H1 (cell line): ENCODE measurements at regions not wholly inside any gene's neighbourhood (a gene's known extent, or its start where the extent isn't known, plus 50 kb on each side); places are given as distances from the start of the nearest gene placed in this dataset.

ENCODE experiments used
- GABPA ChIP-seq: IDR thresholded peaks from 2 replicates; pipeline ENCODE4 v1.6.1; 2011; ENCODE audit warnings: mild to moderate bottlenecking, low read length, moderate library complexity, borderline replicate concordance; ENCODE audit not compliant: insufficient read depth
- HDAC2 ChIP-seq, 2 experiments: fragments of 300-600 bp in 1 of 2; sonication (generic) in 1 of 2; IDR thresholded peaks; 2 replicates each; pipeline ENCODE4 v1.6.1; 2011 to 2012; ENCODE audit warnings: low read depth in 2 of 2, low read length in 2 of 2, mild to moderate bottlenecking in 2 of 2, moderate library complexity in 2 of 2, borderline replicate concordance in 1 of 2, inconsistent platforms in 1 of 2
- JUN ChIP-seq: IDR thresholded peaks from 2 replicates; pipeline ENCODE4 v1.6.1; 2011; ENCODE audit warnings: low read depth, mild to moderate bottlenecking, improper control_type of control experiment, low read length
- NRF1 ChIP-seq: IDR thresholded peaks from 2 replicates; pipeline ENCODE4 v1.6.1; 2011; ENCODE audit warnings: mild to moderate bottlenecking, low read depth, low read length, improper control_type of control experiment
- POLR2AphosphoS5 ChIP-seq: IDR thresholded peaks from 2 replicates; pipeline ENCODE4 v1.6.1; 2011; ENCODE audit warnings: low read depth, low read length
- SRF ChIP-seq: IDR thresholded peaks from 2 replicates; pipeline ENCODE4 v1.6.1; 2011; ENCODE audit warnings: mild to moderate bottlenecking, low read depth, low read length, moderate library complexity
- TF ChIP-seq, protein P1 (sequence below), 3 experiments: IDR thresholded peaks; 1 replicate in 2 of 3; 2 replicates in 1 of 3; pipeline versions ENCODE4 v1.5.1 to v1.6.1; 2011; ENCODE audit warnings: low read length in 3 of 3, mild to moderate bottlenecking in 3 of 3, inconsistent platforms in 2 of 3, low read depth in 1 of 3, moderate library complexity in 1 of 3; ENCODE audit not compliant: insufficient read depth in 1 of 3; ENCODE audit errors: control extremely low read depth in 1 of 3
- TF ChIP-seq, protein P2 (sequence below): IDR thresholded peaks from 2 replicates; pipeline ENCODE4 v1.6.1; 2012; ENCODE audit warnings: inconsistent platforms
- TF ChIP-seq, protein P3 (sequence below): IDR thresholded peaks from 2 replicates; pipeline ENCODE4 v1.6.1; 2011; ENCODE audit warnings: low read depth, mild to moderate bottlenecking, low read length; ENCODE audit not compliant: insufficient read depth

DNA sequence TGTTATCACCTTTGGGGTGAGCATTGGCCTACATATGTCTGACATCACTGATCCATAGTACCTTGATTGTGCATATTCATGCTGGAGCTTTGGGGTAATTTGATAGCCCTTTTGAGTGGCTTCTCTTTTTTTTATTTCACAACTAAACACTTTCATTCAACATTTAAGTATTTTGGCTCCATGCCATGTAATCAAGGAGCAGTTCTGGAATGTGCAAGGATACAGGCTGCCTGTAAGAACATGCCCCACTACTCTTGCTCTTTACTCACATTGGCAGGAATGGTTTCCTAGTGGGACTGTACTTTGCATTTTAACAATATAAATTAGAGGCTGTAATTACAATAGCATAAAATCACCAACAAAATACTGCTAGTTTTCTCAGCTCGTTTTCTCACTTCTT, 300.7 kb upstream of the SPAG17 start:
- TF ChIP-seq, protein P1, sequence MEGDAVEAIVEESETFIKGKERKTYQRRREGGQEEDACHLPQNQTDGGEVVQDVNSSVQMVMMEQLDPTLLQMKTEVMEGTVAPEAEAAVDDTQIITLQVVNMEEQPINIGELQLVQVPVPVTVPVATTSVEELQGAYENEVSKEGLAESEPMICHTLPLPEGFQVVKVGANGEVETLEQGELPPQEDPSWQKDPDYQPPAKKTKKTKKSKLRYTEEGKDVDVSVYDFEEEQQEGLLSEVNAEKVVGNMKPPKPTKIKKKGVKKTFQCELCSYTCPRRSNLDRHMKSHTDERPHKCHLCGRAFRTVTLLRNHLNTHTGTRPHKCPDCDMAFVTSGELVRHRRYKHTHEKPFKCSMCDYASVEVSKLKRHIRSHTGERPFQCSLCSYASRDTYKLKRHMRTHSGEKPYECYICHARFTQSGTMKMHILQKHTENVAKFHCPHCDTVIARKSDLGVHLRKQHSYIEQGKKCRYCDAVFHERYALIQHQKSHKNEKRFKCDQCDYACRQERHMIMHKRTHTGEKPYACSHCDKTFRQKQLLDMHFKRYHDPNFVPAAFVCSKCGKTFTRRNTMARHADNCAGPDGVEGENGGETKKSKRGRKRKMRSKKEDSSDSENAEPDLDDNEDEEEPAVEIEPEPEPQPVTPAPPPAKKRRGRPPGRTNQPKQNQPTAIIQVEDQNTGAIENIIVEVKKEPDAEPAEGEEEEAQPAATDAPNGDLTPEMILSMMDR (IDR thresholded peaks at IDR 0.05; ENCODE audit: control extremely low read depth in 1 of 3, insufficient read depth in 1 of 3, low read depth in 1 of 3, low read length in 3 of 3): no peak
- TF ChIP-seq, protein P2, sequence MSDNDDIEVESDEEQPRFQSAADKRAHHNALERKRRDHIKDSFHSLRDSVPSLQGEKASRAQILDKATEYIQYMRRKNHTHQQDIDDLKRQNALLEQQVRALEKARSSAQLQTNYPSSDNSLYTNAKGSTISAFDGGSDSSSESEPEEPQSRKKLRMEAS: no peak
- TF ChIP-seq POLR2AphosphoS5 (no peak), SRF (no peak), GABPA (no peak), NRF1 (no peak), JUN (no peak), HDAC2 (IDR thresholded peaks at IDR 0.05; ENCODE audit: borderline replicate concordance in 1 of 2, low read depth in 2 of 2, low read length in 2 of 2) (no peak)
- TF ChIP-seq, protein P3, sequence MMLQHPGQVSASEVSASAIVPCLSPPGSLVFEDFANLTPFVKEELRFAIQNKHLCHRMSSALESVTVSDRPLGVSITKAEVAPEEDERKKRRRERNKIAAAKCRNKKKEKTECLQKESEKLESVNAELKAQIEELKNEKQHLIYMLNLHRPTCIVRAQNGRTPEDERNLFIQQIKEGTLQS: no peak
